ENCODE measurements at regions not wholly inside any gene's neighbourhood (a gene's known extent, or its start where the extent isn't known, plus 50 kb on each side); places are given as distances from the start of the nearest gene placed in this dataset.

GRCh38 chr18:45203677-45204076 is 411.6 kb upstream of the SLC14A2 start:
- Histone ChIP-seq H3K36me3 (ENCODE audit: control insufficient read depth in 2 of 2, insufficient read depth in 1 of 2, low read length in 2 of 2) (no peaks in the 10 kb centered on the region), H3K9me3 (ENCODE audit: control insufficient read depth, insufficient read depth, low read depth, low read length) (no peaks in the 10 kb centered on the region), H3K4me1 (ENCODE audit: control insufficient read depth, insufficient read depth, low read length) (no peaks in the 10 kb centered on the region), H3K4me3 (ENCODE audit: low read depth, low read length) (no peak overlapping the region), H3K27ac (ENCODE audit: extremely low read depth, low read depth, low read length) (no peak overlapping the region)
- no peak for TF ChIP-seq KLF7 (tag by site-specific recombination; IDR thresholded peaks at IDR 0.05; ENCODE audit: borderline replicate concordance)
- TF ChIP-seq PBX3 (CRISPR knock-in tag; IDR thresholded peaks at IDR 0.05) = no peak
- TF ChIP-seq ZNF169 (tag by site-specific recombination; IDR thresholded peaks at IDR 0.05) = no peak
- TF ChIP-seq ZBTB1 (tag by site-specific recombination; IDR thresholded peaks at IDR 0.05) = no peak
- no peak for TF ChIP-seq ZNF26 (tag by site-specific recombination; IDR thresholded peaks at IDR 0.05)
- TF ChIP-seq ZNF354C (tag by site-specific recombination; IDR thresholded peaks at IDR 0.05; ENCODE audit: borderline replicate concordance, low read depth) = no peak
- no peak for TF ChIP-seq ZNF155 (tag by site-specific recombination; IDR thresholded peaks at IDR 0.05)
- ChIA-PET POLR2A (no interaction called here), CTCF (interaction anchor here (0.6 to 1.4 kb wide), 3 partner anchors 9 to 265 kb away, joined by 3 to 5 read pairs (median 3); no protein-coding TSS in a partner anchor)

- H3K4me3 ChIP-seq (ENCODE audit: low read depth, low read length) = no peak overlapping the region
- H3K27ac ChIP-seq (ENCODE audit: extremely low read depth, low read depth, low read length) = no peak overlapping the region
- no peaks in the 10 kb centered on the region for H3K9me3 ChIP-seq (ENCODE audit: control insufficient read depth, insufficient read depth, low read depth, low read length)
- ChIA-PET POLR2A (no interaction called here), CTCF (interaction anchor here (1.0 kb wide), 1 partner anchor 1588 kb away, joined by 3 read pairs; no protein-coding TSS in a partner anchor)
- H3K36me3 ChIP-seq (ENCODE audit: control insufficient read depth in 2 of 2, insufficient read depth in 1 of 2, low read length in 2 of 2) = no peaks in the 10 kb centered on the region
- no peaks in the 10 kb centered on the region for H3K4me1 ChIP-seq (ENCODE audit: control insufficient read depth, insufficient read depth, low read length)
- TF ChIP-seq IKZF3 (tag by site-specific recombination; IDR thresholded peaks at IDR 0.05) (no peak), ZNF16 (tag by site-specific recombination; IDR thresholded peaks at IDR 0.05; ENCODE audit: low read depth) (no peak), PRDM1 (tag by site-specific recombination; IDR thresholded peaks at IDR 0.05) (peak; percentile 89)
Measured at GRCh38 chr18:45207328-45207727, 407.9 kb upstream of the SLC14A2 start.

- no peak for TF ChIP-seq ZNF391 (tag by site-specific recombination; IDR thresholded peaks at IDR 0.05; ENCODE audit: borderline replicate concordance, low read depth)
- TF ChIP-seq TRIM28 (IDR thresholded peaks at IDR 0.05; ENCODE audit: borderline replicate concordance, low read length) = no peak
- no peak for TF ChIP-seq PRDM4 (tag by site-specific recombination; IDR thresholded peaks at IDR 0.05)
- TF ChIP-seq ZNF768 (tag by site-specific recombination; IDR thresholded peaks at IDR 0.05) = no peak
- Histone ChIP-seq H3K36me3 (ENCODE audit: control insufficient read depth in 2 of 2, insufficient read depth in 1 of 2, low read length in 2 of 2) (no peaks in the 10 kb centered on the region), H3K9me3 (ENCODE audit: control insufficient read depth, insufficient read depth, low read depth, low read length) (no peaks in the 10 kb centered on the region), H3K4me3 (ENCODE audit: low read depth, low read length) (no peak overlapping the region), H3K27ac (ENCODE audit: extremely low read depth, low read depth, low read length) (no peak overlapping the region), H3K4me1 (ENCODE audit: control insufficient read depth, insufficient read depth, low read length) (no peaks in the 10 kb centered on the region)
- CTCF ChIA-PET = interaction anchor here (1.0 kb wide), 1 partner anchor 1589 kb away, joined by 3 read pairs; no protein-coding TSS in a partner anchor
- POLR2A ChIA-PET = no interaction called here
Measured at GRCh38 chr18:45208164-45208563, 407.1 kb upstream of the SLC14A2 start.

Measured in HEK293 (cell line).